Cerebellar nuclear complex (tissue), 1 donor: ENCODE measurements at regions not wholly inside any gene's neighbourhood (a gene's known extent, or its start where the extent isn't known, plus 50 kb on each side); places are given as distances from the start of the nearest gene placed in this dataset.

Experiments
- DNase-seq, 2 experiments: peaks; one replicate each; lab custom pipeline; 2025; lab: John Stamatoyannopoulos, UW

DNA sequence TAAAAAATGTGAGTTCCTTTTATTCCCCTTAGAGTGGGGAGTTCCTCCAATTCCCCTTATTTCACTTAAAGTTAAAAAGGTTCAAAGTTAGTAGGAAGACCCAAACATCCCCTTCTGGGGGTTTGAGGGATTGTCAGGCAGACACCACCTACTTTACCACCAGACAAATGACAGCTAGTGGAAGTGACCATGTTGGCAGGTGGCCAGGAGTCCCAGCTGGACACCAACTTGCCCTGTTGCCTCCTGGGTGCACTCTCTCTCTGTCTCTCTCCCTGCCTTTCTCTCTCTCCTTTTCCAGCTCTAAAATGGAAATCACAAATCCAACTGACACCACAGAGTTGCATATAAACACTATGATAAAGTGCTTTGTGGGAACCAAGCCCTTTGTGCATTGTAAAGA, 307.7 kb upstream of the TLE4 start:
- DNase-seq = no peak

GRCh38 chr9:79264511-79265355, 307.0 kb upstream of the TLE4 start:
- DNase-seq = no peak

- no peak for DNase-seq
These were observed 304.8 kb upstream of the TLE4 start for GRCh38 chr9:79266986-79267385.

DNA sequence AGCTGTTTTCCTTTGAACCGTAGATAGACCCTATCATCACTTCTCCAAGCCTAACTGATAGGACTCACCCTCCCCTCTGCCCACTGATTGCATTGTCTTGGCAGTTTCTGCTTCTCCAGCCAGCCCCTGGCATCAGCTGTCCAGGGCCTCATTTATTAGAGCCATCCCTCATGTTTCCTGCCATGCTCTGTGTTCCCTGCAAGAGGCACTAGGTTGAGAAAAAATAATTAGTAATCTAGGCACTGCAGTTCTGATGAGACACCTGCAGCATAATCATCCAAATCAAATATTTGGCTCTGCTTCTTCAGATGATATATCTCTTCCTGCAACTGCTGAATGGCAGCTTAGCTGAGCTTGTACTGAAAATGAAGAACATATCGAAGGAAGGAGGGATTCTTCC, 303.0 kb upstream of the TLE4 start:
- no peak for DNase-seq

DNA sequence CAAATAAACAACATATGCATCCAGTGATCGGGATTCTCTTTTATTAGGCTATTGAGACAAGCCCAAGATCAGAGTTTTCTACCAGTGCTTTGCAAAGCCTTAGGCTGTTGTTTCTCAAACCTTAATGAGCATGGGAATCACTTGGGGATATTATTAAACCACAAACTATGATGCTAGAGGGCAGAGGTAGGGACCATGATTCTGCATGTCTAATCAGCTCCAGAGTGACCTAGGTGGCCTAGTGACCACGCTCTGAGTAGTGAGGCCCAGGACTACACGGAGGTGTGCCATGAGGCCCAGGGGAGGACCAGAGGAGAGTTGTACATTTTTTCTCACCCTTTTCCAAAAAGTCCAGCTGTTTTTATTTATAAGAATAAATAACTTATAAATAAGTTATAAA, 298.5 kb upstream of the TLE4 start:
- DNase-seq = no peak

DNA sequence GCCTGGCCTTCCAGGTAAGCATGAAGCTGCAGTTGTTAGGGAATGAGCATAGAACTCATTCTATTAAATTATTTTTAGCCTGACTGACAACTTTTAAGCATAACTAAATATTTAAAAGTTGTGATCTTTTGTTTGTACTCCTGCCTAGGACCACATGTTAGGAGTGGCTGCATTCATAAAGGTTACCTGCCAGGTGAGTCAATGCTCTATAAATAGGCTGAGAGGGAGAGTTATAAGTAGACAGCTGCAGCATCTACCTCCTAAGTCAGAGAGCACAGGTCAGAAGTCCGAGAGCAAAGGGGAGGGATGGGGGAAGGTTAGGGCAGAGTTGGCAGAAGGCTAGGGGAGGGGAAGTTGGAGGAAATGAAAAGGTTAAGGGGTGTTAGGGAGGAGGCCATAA, 292.4 kb upstream of the TLE4 start:
- DNase-seq = no peak

- DNase-seq = no peak
These were observed 291.1 kb upstream of the TLE4 start for GRCh38 chr9:79280691-79281090.

- DNase-seq = no peak
These were observed 287.7 kb upstream of the TLE4 start for GRCh38 chr9:79284081-79284480.

DNA sequence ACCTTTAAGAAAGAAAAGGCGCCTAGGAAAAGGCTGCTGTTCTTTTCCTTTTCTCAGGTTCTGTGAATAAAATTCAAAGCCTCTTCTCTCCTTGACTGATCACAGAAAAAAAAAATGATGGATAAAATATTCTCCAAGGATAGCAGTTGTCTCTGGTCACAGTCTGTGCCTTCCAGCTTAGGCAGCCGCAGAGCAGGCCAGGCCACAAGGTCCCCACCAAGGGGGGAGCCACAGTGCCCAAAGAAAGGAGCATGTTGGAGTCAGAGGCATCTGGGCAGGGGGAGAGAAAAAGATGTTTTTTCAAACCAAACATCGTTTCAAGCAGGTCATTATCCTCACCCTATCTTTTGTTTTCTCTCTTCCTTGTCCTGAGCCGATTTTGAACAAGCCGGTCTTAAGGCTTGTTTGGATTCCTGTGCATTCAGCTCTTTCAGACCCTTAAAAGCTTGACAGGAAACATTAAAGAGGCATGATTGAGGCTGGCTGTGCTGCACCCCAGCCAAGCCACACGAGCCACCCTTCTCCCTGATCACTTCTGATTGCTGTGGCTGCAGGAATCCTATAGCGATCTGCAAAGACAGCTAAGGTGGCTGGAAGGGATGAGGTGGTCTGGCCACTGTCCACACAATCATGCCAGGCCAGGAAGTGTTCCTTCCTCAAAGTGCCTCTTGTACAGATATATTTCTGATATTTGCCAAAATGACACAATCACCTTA, 284.6 kb upstream of the TLE4 start:
- DNase-seq = no peak

DNA sequence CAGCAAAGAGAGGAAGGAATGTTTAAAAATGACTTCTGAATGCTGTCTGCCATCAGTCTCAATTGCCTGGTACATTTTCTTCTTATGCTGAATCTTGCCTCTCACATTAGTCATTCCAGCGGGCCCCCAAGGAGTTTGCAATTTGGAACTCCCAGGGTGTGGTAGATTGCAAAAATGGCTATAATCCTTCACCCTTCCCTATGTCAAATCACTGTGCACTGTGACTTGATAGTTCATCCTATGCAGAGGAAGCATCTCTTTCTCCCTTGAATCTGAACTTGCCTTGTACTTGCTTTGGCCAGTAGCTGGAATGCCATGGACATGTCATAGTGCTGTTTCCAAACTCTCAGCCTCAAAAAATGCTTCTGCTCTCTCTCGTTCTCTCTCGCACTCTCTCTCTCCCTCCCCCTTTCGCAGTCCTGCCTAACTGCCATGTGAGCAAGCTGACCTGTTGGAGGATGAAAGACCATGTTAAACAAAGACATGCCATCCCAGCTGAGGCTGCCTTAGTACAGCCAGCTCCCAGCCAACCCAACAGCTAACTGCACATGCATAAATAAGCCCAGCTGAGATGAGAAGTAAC, 284.0 kb upstream of the TLE4 start:
- no peak for DNase-seq

- no peak for DNase-seq
These were observed 281.9 kb upstream of the TLE4 start for GRCh38 chr9:79289856-79290255.

DNA sequence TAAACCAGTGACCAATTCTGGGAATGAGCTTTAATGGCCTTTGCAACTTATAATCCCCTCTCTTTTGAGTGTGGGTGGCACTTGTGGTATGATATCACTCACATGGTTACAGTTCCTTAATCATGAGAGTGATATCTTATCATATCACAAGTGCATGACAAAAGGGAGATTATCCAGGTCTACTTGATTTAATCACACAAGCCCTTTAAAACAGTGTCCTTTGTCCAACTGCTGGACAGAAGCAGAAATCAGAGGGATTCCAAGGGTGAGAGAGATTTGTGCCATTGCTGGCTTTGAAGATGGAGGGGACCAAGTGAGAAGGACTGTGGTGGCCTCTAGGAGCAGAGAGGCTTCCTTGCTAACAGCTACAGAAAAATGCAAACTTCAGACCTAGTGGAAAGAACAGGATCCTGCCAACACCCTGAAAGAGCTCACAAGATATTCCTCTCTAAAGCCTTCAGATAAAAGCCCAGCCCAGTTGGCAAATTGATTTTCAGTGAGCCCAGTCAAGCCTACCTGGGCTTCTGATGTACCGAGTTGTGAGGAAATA, 279.0 kb upstream of the TLE4 start:
- no peak for DNase-seq

DNA sequence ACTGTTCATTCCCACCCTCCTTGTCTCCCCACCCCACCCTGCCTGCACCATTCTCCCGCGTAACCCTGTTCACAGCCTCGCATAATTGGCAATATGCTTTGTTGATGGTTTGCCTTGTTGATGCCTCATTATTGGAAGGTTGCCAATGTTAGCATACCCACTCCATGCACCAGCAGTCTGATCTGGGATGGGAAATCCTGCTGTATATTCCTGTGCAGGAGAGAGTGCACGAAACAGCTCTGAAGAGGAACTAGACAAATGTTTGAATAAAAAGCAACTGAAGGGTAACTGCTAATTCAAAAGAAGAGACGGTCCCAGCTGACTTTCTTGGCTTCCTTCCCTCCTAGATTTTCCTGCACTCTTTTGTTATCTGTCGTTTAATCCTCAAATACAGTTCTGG, 271.7 kb upstream of the TLE4 start:
- DNase-seq = no peak

GRCh38 chr9:79301085-79301484, 270.7 kb upstream of the TLE4 start:
- no peak for DNase-seq

DNA sequence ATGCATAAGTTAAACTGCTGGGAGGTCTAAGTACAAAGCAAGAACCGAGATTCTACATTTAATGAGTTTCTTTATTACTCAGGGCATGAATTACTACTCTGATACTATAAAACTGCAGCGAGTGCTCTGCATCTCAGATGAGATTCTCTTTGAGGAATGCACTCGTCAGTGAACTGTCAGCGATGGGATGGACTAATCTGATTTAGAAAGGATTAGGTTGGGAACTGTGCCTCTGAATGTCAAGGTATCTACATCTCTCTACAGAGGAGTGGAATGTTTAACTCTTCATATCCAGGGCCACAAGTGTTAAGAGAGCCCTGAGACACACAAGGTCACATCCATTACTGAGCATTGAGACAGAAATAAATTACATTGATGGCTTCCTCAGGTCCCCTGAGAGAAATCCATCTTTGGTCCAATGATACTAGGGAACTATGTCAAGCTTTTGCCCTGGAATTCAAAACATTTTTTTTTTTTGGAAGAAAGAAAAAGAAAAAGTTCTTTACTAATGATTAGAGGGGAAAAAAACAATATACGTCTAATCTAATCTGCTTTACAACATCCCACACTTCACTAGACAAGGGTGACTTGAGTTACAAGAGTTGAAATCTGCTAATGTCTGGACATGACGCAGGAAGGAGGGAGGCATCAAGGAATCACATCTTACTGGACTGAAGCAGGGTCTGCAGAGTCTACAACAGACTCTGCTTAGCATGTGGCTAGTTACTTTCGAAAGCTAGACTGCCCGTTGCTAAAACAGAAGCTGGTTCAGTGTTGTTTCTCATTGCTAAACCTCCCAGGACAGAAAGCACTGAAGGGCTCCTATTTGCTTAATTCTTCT, 270.0 kb upstream of the TLE4 start:
- DNase-seq = no peak

GRCh38 chr9:79302569-79302968, 269.2 kb upstream of the TLE4 start:
- DNase-seq = no peak

- DNase-seq = no peak
These were observed 263.8 kb upstream of the TLE4 start for GRCh38 chr9:79308012-79308411.

GRCh38 chr9:79312686-79313421, 258.9 kb upstream of the TLE4 start:
- no peak for DNase-seq

DNA sequence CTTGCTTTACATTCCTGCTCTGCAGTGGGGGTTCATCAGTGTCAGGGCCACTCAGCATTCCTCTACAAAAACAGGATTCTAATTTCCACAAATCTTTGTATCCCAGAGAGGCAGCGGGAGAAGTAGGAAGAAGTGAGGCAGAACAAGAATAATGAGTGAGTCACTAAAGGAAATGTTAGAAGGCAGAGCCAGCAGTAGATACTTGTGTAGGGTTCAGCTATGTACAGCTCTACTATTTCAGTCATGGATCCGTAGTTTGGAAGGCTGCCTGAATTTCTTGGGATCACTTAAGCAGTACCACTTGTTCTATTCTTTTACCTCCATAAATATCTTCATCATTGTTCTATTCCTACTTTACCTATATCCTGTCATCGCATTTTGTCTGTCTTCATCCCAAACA, 246.3 kb upstream of the TLE4 start:
- DNase-seq = no peak

DNA sequence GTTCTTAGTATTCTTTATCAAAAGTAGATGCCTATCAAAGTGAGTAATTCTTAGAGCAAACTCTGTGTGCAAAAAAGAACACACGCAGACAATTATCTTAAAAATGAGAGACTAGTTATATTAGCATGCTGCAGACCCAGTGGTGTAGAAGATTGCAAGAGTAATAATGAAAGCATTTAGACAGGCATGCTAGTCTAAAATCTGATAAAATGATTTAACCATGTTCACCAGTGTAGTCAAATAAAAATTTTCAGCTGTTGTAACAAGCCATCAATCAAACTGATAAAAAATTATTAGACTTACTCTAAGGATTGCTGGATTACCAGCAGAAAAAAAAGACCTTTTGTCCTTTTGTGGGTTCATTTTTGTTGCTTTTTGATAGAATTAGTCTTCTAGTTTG, 241.9 kb upstream of the TLE4 start:
- DNase-seq = no peak

- DNase-seq = no peak
These were observed 237.8 kb upstream of the TLE4 start for GRCh38 chr9:79334001-79334400.
